NB4 (cell line): ENCODE measurements at regions not wholly inside any gene's neighbourhood (a gene's known extent, or its start where the extent isn't known, plus 50 kb on each side); places are given as distances from the start of the nearest gene placed in this dataset.

Source experiments
- CTCF ChIP-seq: IDR thresholded peaks from one replicate; pipeline ENCODE4 v1.5.1; 2012; ENCODE audit warnings: low read depth, low read length
- MAX ChIP-seq: IDR thresholded peaks from 2 replicates; pipeline ENCODE4 v1.6.1; 2011; ENCODE audit warnings: low read depth, low read length
- MYC ChIP-seq: IDR thresholded peaks from 2 replicates; pipeline ENCODE4 v1.6.1; 2011; ENCODE audit warnings: low read depth, low read length
- POLR2A ChIP-seq: IDR thresholded peaks from 2 replicates; pipeline ENCODE4 v1.6.1; 2011; ENCODE audit warnings: mild to moderate bottlenecking; ENCODE audit not compliant: insufficient read length; ENCODE audit errors: extremely low read depth

GRCh38 chr5:6806668-6807067 lies 93.4 kb downstream of the TENT4A start:
- TF ChIP-seq CTCF (no peak), MAX (no peak), POLR2A (no peak), MYC (no peak)
